HFF-Myc (cell line): ENCODE measurements at regions not wholly inside any gene's neighbourhood (a gene's known extent, or its start where the extent isn't known, plus 50 kb on each side); places are given as distances from the start of the nearest gene placed in this dataset.

ENCODE experiments used
- DNase-seq: peaks from one replicate; pipeline ENCODE4 v3.0.0-alpha.2; 2011; ENCODE audit warnings: low read depth; ENCODE audit errors: extremely low read depth
- H3K4me3 ChIP-seq: replicated peaks from 2 replicates; pipeline ENCODE4 v1.5.1; 2011; ENCODE audit warnings: low read depth, mild to moderate bottlenecking, control low read depth, low read length
- TF ChIP-seq, protein P1 (sequence below): IDR thresholded peaks from 2 replicates; pipeline ENCODE4 v1.5.1; 2012; ENCODE audit warnings: mild to moderate bottlenecking, low read depth, low read length, control low read depth; ENCODE audit errors: missing control alignments

DNA sequence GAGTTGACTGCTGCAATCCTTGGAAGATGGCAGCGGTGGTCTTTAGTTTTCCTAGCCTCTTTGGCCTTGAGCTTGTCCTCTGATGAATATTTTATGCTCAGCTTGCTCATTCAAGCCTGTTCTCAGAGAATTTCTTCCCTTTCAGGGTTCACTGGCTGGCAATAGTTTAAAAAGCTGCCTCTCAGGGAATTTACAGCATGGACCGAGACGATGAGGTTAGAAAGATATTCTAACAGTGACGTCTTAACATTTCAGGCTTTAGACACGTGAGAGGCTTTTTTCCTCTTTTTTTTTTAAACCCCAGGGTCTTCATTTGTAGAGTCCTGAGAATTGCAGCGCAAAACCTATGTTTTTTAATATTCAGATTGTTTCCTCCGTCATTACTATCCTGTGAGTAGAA is 120.3 kb upstream of the CLSTN2 start:
- TF ChIP-seq, protein P1, sequence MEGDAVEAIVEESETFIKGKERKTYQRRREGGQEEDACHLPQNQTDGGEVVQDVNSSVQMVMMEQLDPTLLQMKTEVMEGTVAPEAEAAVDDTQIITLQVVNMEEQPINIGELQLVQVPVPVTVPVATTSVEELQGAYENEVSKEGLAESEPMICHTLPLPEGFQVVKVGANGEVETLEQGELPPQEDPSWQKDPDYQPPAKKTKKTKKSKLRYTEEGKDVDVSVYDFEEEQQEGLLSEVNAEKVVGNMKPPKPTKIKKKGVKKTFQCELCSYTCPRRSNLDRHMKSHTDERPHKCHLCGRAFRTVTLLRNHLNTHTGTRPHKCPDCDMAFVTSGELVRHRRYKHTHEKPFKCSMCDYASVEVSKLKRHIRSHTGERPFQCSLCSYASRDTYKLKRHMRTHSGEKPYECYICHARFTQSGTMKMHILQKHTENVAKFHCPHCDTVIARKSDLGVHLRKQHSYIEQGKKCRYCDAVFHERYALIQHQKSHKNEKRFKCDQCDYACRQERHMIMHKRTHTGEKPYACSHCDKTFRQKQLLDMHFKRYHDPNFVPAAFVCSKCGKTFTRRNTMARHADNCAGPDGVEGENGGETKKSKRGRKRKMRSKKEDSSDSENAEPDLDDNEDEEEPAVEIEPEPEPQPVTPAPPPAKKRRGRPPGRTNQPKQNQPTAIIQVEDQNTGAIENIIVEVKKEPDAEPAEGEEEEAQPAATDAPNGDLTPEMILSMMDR = no peak
- no peak for DNase-seq
- H3K4me3 ChIP-seq = no peak overlapping the region

DNA sequence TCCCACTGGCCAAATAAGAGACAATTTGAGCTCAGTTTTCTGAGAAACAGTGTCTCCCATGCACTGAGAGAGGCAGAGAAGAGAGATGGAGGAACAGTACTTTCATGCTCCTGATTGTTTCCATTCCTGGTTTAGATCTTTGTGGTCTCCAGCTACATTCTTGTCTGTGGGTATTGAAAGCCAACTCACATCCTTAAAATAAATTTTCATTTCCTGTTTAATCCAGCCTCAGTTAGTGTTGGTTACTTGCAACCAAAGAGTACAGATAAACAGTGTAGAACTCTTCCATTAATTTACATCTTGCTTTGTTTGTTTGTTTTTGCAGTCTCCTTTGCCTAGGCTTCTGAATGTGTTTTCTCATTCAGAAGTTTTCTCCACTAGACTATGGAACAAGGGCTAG is 123.7 kb upstream of the CLSTN2 start:
- TF ChIP-seq, protein P1 = no peak
- DNase-seq = no peak

DNA sequence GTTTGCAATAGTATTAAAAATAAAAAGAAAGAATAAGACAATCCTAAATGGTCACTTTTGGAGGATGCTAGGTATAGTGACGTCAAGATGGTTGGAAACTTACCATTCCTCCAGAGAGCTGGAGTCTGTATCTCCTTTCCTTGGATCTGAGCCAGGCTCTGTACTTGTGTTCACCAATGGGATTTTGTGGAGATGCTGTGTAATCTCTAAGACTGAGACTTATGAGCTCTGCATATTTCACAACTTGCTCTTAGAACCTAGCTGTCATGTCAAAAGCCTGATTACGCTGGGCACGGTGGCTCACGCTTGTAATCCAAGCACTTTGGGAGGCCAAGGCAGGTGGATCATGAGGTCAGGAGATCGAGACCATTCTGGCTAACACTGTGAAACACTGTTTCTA is 126.8 kb upstream of the CLSTN2 start:
- no peak overlapping the region for H3K4me3 ChIP-seq
- DNase-seq = no peak
- TF ChIP-seq, protein P1 = no peak

More for the DNA sequence above, 123.7 kb upstream of the CLSTN2 start:
- H3K4me3 ChIP-seq = no peak overlapping the region

DNA sequence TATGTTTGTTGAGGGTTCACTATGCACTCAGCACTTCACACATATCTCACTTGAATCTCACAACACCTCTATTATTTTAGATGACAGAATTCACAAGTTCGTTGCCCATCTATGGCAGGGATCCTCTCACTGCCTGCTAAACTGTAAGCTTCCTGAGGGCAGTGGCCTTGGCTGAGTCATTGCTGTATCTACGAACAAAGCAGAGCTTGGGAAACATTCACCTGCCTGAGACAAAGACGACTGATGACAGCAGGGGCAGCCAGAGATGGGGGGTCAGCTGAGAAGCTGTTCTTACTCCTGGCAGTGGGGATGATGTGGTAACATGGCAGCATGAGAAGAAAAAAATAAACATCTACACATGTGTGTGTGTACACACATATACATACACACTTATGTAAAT is 125.5 kb upstream of the NMNAT3 start:
- TF ChIP-seq, protein P1 = no peak
- no peak for DNase-seq

GRCh38 chr3:139797724-139798343 is 120.1 kb upstream of the NMNAT3 start:
- no peak for DNase-seq

More for the DNA sequence above, 125.5 kb upstream of the NMNAT3 start:
- no peak overlapping the region for H3K4me3 ChIP-seq

DNA sequence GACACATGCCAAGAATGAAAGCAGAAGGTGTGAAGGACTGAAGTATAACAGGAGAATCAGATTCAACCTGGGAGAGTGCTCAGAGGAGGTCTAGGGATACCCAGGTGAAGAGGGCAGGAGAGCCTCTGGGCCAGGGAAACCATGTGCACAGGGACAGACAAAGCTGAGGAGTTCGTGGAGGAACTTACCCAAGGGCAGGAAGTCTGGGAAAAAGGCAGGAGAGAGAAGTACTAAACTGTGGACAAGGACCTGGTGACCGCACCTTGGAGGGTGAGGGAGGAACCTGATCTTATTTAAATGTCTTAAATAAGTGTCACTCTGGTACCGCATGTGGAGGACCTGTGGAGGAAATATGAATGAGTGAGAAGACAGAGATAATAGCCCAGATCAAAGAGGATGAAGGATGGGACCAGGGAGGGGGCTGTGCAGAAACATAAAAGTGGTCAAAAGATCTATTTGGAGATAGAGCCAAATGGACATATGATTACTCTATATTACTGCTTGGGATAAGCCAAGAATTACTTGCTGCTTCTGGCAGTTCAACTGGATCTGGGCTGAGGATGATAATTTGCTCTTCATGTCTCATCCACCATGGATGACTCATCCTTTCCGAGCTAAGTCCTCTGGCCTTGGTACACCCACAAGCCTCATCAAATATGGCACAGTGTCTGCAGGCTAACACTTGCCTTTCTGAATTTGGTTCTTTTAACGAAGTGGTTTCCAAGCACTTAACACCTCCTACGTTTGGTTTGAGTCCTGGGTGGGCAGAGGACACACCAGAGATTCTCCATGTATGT is 116.9 kb upstream of the NMNAT3 start:
- TF ChIP-seq, protein P1 = no peak
- DNase-seq = no peak

More at GRCh38 chr3:139797724-139798343, 120.1 kb upstream of the NMNAT3 start:
- TF ChIP-seq, protein P1 = no peak
- no peak overlapping the region for H3K4me3 ChIP-seq

More for the DNA sequence above, 116.9 kb upstream of the NMNAT3 start:
- H3K4me3 ChIP-seq = no peak overlapping the region
